HG03460 (cell line): ENCODE measurements at regions not wholly inside any gene's neighbourhood (a gene's known extent, or its start where the extent isn't known, plus 50 kb on each side); places are given as distances from the start of the nearest gene placed in this dataset.

Source experiments
- ATAC-seq: cut with Tn5 transposase; IDR thresholded peaks from one replicate; pipeline ENCODE4 v1.9.1; 2021; ENCODE audit not compliant: unreplicated experiment

DNA sequence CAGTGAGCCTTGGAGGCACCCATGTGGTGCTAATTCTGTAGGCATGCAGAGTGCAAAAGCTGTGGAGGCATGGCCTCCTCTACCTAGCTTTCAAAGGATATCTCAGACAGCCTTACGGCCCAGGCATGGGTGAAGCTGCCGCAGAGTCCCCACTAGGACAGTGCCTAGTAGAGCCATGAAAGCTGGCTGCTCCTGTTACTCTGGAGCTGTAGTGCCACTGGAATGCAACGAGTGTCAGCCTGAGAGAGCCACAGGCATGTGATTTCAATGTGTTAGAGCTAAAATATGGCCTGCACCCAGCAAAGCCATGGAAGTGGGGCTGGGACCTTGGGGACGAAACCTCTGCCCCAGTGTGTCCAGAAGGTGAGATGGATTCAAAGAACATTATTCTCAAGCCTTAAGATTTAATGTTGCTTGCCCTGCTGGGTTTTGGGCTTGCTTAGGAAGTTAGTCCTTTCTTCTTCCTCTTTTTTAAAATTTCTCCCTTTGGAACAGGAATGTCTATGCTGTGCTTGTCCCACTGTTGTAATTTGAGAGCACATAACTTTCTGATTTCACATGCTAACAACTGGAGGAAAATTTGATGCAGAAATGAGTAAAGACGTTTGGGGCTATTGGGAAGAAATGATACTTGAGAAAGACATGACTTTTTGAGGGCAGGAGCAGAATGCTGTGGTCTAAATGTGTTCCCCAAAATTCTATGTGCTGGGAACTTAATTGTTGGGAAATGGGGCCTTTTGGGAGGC, 298.4 kb downstream of the PSAT1 start:
- ATAC-seq, result no peak

GRCh38 chr9:78596346-78596745, 299.4 kb downstream of the PSAT1 start:
- ATAC-seq, result no peak

GRCh38 chr9:78598120-78598519, 301.2 kb downstream of the PSAT1 start:
- ATAC-seq, result no peak

- no peak for ATAC-seq
These were observed 303.0 kb downstream of the PSAT1 start for GRCh38 chr9:78599926-78600325.

DNA sequence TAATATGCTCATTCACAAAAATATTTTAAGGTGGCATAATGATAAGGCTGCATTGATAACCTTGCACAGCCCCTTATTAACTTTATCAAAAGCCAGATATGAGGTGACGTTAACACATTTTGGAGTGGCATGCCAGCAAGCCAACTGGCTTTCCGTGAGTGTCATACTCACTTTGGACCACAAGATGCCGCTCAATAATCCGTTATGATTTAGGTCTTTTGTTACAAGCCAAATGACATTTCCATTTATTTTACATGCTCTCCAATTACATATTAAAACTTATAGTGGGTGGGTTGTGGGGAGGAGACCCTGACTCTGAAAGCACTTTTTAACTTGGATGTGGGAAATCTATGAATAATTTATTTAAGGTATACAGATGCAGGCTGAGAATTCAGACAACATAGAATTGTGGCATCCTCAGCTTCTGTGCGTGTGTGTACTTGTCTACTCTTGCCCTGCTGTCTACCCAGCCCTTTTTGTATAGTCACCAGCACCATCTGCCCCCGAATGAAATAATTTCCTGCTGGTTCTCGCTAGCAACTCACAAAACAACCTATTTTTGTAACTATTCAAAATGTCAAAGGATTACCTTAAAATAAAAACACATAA, 305.1 kb downstream of the PSAT1 start:
- peak; percentile 68 for ATAC-seq

DNA sequence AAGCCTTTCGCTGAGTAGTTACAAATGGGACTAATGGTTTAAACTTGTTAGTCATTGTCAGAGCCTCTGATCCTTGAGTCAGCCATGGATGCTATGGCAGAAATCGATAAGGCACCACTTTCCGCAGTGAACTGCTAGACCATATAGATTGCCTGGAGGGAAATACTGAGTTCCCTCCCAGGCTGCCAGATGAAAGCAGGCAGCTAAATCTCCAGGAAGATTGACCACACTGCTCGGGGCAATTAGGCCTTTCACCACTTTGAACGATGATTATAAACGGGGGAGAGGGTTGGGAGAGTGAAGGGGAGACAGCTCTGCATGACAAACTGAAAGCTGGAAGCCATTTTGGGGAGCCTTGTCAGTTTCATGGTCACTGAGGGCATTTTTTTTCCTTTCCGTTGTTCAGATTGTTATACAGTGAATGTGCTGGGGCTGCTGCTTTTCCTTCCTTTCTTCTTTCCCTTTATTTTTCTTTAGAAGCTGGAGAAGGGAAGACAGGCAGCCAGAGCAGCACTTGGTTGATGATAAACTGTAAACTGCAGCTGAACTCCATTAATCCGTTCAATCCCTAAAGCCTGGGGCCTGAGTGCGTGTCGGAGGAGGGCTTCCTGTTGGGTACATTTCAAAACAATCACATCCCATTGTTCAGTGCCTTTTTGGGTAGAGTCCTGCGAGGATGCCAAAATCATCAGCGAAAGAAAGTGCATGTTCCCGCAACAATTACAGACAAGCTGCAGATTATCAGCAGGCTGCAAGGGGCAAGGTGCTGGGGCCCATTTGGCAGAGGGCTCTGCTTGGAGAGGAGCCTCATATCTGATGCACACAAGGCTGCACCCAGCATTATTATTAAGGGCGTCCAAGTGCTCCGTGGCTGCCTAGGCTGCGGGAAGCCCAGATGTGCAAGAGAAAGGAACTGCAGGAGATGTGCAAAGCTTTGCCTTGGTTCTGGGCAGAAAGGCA, 308.4 kb downstream of the PSAT1 start:
- ATAC-seq, result no peak

DNA sequence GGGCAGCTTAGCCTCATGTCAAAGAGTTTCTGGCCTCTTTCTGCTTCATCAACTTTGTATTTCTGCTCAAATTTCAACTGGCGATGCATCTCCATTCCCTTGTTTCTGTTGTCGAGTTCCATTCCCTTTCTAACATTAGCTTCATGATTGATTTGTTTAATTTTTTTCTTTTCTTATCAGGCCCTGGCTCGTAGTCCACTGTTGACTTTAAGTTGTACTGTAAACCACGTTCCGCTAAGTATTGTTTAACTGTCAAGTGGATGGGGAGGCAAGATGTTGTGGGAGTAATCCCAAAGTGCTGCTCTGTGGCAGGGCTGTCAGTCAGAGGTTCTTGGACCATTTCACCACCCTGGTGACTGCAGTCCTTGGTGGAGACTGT, 309.1 kb downstream of the PSAT1 start:
- ATAC-seq, result no peak

- ATAC-seq, result no peak
These were observed 310.9 kb downstream of the PSAT1 start for GRCh38 chr9:78607853-78608252.

GRCh38 chr9:78609450-78609849, 312.5 kb downstream of the PSAT1 start:
- ATAC-seq, result no peak

GRCh38 chr9:78612091-78612490, 315.2 kb downstream of the PSAT1 start:
- no peak for ATAC-seq

GRCh38 chr9:78613006-78613405, 316.1 kb downstream of the PSAT1 start:
- no peak for ATAC-seq

- ATAC-seq, result no peak
These were observed 318.0 kb downstream of the PSAT1 start for GRCh38 chr9:78614892-78615291.

GRCh38 chr9:78615372-78615771, 318.4 kb downstream of the PSAT1 start:
- ATAC-seq, result no peak

DNA sequence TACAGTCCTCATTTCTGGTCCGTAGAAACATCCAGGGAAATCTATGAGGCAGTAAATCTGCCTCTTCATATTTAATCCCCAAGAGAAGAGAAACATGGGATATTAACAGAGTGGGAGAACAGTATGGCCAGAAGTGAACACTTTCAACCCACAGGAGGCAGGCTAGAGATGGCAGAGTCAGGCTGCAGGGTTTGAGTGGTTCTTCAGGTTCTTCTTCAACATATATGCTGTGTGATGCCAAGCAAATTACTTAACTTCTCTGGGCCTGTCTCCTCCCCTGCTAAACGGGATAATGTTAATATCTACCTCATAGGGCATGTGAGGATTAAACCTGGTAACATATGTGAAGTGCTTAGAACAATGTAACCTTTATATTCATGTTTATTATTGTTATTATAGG, 321.8 kb downstream of the PSAT1 start:
- no peak for ATAC-seq

- no peak for ATAC-seq
These were observed 323.4 kb downstream of the PSAT1 start for GRCh38 chr9:78620303-78620702.

GRCh38 chr9:78620764-78621163, 323.8 kb downstream of the PSAT1 start:
- no peak for ATAC-seq

GRCh38 chr9:78622126-78622525, 325.2 kb downstream of the PSAT1 start:
- no peak for ATAC-seq

DNA sequence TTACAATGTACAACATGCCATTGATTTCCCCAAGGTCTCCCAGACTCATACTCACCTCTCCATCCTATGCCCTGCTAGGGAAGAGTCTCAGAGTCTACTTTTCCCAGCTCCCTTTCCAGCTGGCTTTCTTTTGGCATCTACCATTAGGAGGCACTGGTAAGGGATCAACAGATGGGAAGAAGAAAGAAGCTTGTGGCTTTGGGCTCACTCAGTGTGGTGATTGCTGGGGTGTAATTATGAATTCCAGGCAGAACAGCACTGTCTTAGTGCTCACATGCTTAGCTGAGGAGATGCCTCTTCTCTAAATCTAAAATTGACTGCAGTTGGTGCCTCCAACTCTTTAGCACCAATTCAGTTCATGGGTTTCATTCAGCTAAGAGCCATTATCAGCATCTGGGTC, 330.0 kb downstream of the PSAT1 start:
- no peak for ATAC-seq

DNA sequence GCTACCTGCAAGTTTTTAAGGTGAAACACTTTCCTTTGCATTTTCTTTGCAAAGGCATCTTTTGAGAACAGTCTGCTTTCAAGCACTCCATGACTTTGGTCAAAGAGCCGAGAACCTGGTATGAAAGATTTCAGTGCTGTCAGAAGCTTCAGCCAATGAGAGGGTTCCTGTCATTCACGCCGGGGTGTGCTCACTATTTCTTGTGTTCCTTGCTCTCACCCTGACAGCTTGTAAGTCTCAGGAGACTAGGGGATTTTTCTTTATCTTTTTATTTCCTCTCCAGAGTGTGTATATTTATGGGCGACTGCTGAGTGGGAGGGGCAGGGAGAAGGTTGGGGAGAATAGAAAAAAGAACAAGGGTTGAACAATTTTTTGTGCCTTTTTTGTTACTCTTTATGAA, 334.0 kb downstream of the PSAT1 start:
- ATAC-seq, result no peak

GRCh38 chr9:78640728-78641127, 343.8 kb downstream of the PSAT1 start:
- no peak for ATAC-seq

DNA sequence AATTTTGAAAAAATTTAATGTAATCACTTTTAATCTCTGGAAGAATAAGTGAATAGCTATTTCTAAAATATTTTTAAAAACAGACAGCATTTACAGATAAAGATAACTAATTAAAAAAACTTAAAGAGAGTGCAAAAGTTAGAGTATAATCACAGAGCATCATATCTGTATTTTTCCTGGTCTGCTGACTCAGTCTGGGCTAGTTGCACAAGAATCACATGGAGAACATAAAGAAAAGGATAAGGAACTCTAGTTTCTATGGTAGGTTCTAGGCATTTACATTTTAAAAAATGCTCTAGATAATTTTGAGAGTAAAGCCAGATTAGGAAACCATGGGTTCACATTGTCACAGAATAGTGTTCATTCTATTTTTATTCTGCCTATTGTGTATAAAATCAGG, 347.4 kb downstream of the PSAT1 start:
- no peak for ATAC-seq

- no peak for ATAC-seq
These were observed 357.4 kb downstream of the PSAT1 start for GRCh38 chr9:78654324-78654723.
